Endodermal cell (in vitro differentiated cells): ENCODE measurements at regions not wholly inside any gene's neighbourhood (a gene's known extent, or its start where the extent isn't known, plus 50 kb on each side); places are given as distances from the start of the nearest gene placed in this dataset.

Source experiments
- DNase-seq: peaks from one replicate; pipeline ENCODE4 v3.0.0-alpha.2; 2017
- H3K27ac ChIP-seq: 2 replicates; pipeline ENCODE4 v1.5.1; 2013; ENCODE audit warnings: mild to moderate bottlenecking, low read depth, low read length, moderate library complexity
- H3K27me3 ChIP-seq: 2 replicates; pipeline ENCODE4 v1.6.1; 2013; ENCODE audit warnings: mild to moderate bottlenecking, low read length, moderate library complexity; ENCODE audit not compliant: insufficient read depth, control insufficient read depth, poor library complexity, severe bottlenecking
- H3K36me3 ChIP-seq: 2 replicates; pipeline ENCODE4 v1.7.0; 2013; ENCODE audit warnings: mild to moderate bottlenecking, low read length, moderate library complexity; ENCODE audit not compliant: control insufficient read depth, insufficient read depth
- H3K4me1 ChIP-seq: one replicate; pipeline ENCODE4 v1.7.0; 2013; ENCODE audit warnings: low read length; ENCODE audit not compliant: control insufficient read depth, insufficient read depth
- H3K4me3 ChIP-seq: 2 replicates; pipeline ENCODE4 v1.5.1; 2013; ENCODE audit warnings: mild to moderate bottlenecking, low read length, moderate library complexity
- H3K9ac ChIP-seq: 2 replicates; pipeline ENCODE4 v1.6.1; 2013; ENCODE audit warnings: mild to moderate bottlenecking, low read length, moderate library complexity; ENCODE audit not compliant: poor library complexity, severe bottlenecking; ENCODE audit errors: extremely low read depth
- H3K9me3 ChIP-seq: 2 replicates; pipeline ENCODE4 v1.6.1; 2013; ENCODE audit warnings: mild to moderate bottlenecking, low read length, moderate library complexity; ENCODE audit not compliant: control insufficient read depth
- H3K27ac Mint-ChIP-seq: 2 replicates; pipeline ENCODE4 v1.8.0; 2020; ENCODE audit warnings: mixed read lengths
- H3K27me3 Mint-ChIP-seq: 2 replicates; pipeline ENCODE4 v1.8.0; 2021; ENCODE audit warnings: mild to moderate bottlenecking, mixed read lengths; ENCODE audit not compliant: insufficient read depth
- H3K36me3 Mint-ChIP-seq: 2 replicates; pipeline ENCODE4 v1.8.0; 2020; ENCODE audit warnings: low read depth, mixed read lengths
- H3K4me1 Mint-ChIP-seq: 2 replicates; pipeline ENCODE4 v1.8.0; 2020; ENCODE audit warnings: mixed read lengths
- H3K4me3 Mint-ChIP-seq: 2 replicates; pipeline ENCODE4 v1.8.0; 2020; ENCODE audit warnings: mild to moderate bottlenecking, moderate library complexity, mixed read lengths
- H3K9me3 Mint-ChIP-seq: 2 replicates; pipeline ENCODE4 v1.8.0; 2020; ENCODE audit warnings: mild to moderate bottlenecking, mixed read lengths
- CTCF ChIP-seq: fragments of 200-600 bp; sonication (generic); conservative IDR thresholded peaks from 2 replicates; pipeline ENCODE4 v1.5.0; 2021; ENCODE audit warnings: antibody characterized with exemption, mild to moderate bottlenecking
- WGBS, 2 experiments: methylation state at CpG; one replicate each; pipeline versions ENCODE4 v1.1.5 to v1.1.7; 2013; ENCODE audit warnings: missing lambda C conversion rate in 2 of 2, mixed read lengths in 1 of 2; ENCODE audit not compliant: insufficient coverage in 1 of 2, insufficient read length in 1 of 2; 5-methylcytosine and 5-hydroxymethylcytosine counted together

GRCh38 chr4:135941671-135942070, 1590.6 kb downstream of the PCDH18 start:
- TF ChIP-seq CTCF, result no peak
- Mint-ChIP-seq H3K4me1 (no peaks in the 10 kb centered on the region), H3K36me3 (no peaks in the 10 kb centered on the region), H3K9me3 (peaks cover 1% of the 10 kb centered on the region), H3K27ac (no peak overlapping the region), H3K27me3 (no peaks in the 10 kb centered on the region), H3K4me3 (no peak overlapping the region)
- DNase-seq, result no peak
- no peak overlapping the region for H3K27ac ChIP-seq
- no peaks in the 10 kb centered on the region for H3K4me1 ChIP-seq
- no peak overlapping the region for H3K9ac ChIP-seq
- H3K27me3 ChIP-seq, result no peaks in the 10 kb centered on the region
- H3K4me3 ChIP-seq, result no peak overlapping the region
- no peaks in the 10 kb centered on the region for H3K9me3 ChIP-seq
- 100% methylated on average over 1 of the region's 2 CpGs; no CpG with 5 or more reads in 1 of the 2 experiments for WGBS, 2 experiments
- H3K36me3 ChIP-seq, result no peaks in the 10 kb centered on the region

DNA sequence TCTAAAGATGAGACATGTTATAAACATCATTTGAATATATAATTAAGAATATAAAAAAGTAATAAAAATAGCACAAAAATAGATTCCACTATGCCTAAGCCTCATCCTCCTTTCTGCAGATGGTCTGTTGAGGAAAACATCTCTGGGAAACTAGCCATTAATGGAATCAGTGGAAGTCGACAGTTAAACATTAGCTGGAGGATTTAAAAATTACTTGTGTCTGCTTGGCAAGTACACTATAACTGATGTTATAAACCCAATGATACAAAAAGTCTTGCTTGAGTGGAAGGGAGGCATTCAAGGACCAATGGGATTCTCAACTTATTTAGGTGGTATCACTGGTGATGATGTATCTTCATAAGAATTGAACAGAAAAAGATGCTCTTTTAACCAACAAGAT, 1598.3 kb downstream of the PCDH18 start:
- Mint-ChIP-seq H3K36me3 (no peaks in the 10 kb centered on the region), H3K9me3 (peaks cover 14% of the 10 kb centered on the region), H3K27ac (no peak overlapping the region), H3K4me3 (no peak overlapping the region), H3K27me3 (no peaks in the 10 kb centered on the region), H3K4me1 (peaks cover 10% of the 10 kb centered on the region)
- Histone ChIP-seq H3K9me3 (peaks cover 12% of the 10 kb centered on the region), H3K27me3 (no peaks in the 10 kb centered on the region), H3K36me3 (no peaks in the 10 kb centered on the region), H3K9ac (no peak overlapping the region), H3K27ac (no peak overlapping the region), H3K4me3 (no peak overlapping the region), H3K4me1 (peaks cover 3% of the 10 kb centered on the region)
- DNase-seq, result no peak
- no peak for TF ChIP-seq CTCF
- 88% methylated on average over 1 of the region's 1 CpG; no CpG with 5 or more reads in 1 of the 2 experiments for WGBS, 2 experiments

- Histone ChIP-seq H3K27me3 (no peaks in the 10 kb centered on the region), H3K9me3 (peaks cover 12% of the 10 kb centered on the region), H3K36me3 (no peaks in the 10 kb centered on the region), H3K27ac (no peak overlapping the region), H3K4me1 (peaks cover under 1% of the 10 kb centered on the region), H3K9ac (no peak overlapping the region), H3K4me3 (no peak overlapping the region)
- Mint-ChIP-seq H3K9me3 (peaks cover 14% of the 10 kb centered on the region), H3K27me3 (no peaks in the 10 kb centered on the region), H3K36me3 (no peaks in the 10 kb centered on the region), H3K4me3 (no peak overlapping the region), H3K4me1 (peaks cover 7% of the 10 kb centered on the region), H3K27ac (no peak overlapping the region)
- no peak for TF ChIP-seq CTCF
- no peak for DNase-seq
Observed at GRCh38 chr4:135927651-135928050, 1604.6 kb downstream of the PCDH18 start.
